Middle frontal gyrus (tissue), 1 donor: ENCODE measurements at regions not wholly inside any gene's neighbourhood (a gene's known extent, or its start where the extent isn't known, plus 50 kb on each side); places are given as distances from the start of the nearest gene placed in this dataset.

Source experiments
- DNase-seq: peaks from one replicate; pipeline ENCODE4 v3.0.0-alpha.2; 2015; ENCODE audit warnings: low spot score; ENCODE audit errors: extremely low spot score

GRCh38 chr5:27267209-27267824, 228.9 kb upstream of the CDH9 start:
- DNase-seq = no peak

- no peak for DNase-seq
Observed at GRCh38 chr5:27266184-27266583, 227.8 kb upstream of the CDH9 start.

- no peak for DNase-seq
Observed at GRCh38 chr5:27257696-27258095, 219.3 kb upstream of the CDH9 start.

GRCh38 chr5:27252911-27253310, 214.5 kb upstream of the CDH9 start:
- DNase-seq = no peak

- no peak for DNase-seq
Observed at GRCh38 chr5:27242258-27242626, 203.9 kb upstream of the CDH9 start.

GRCh38 chr5:27241564-27242257, 203.3 kb upstream of the CDH9 start:
- no peak for DNase-seq

GRCh38 chr5:27240791-27241190, 202.4 kb upstream of the CDH9 start:
- DNase-seq = no peak

GRCh38 chr5:27234916-27235315, 196.5 kb upstream of the CDH9 start:
- no peak for DNase-seq

- no peak for DNase-seq
Observed at GRCh38 chr5:27221410-27221809, 183.0 kb upstream of the CDH9 start.

- no peak for DNase-seq
Observed at GRCh38 chr5:27220752-27221151, 182.4 kb upstream of the CDH9 start.

GRCh38 chr5:27217977-27218376, 179.6 kb upstream of the CDH9 start:
- DNase-seq = no peak

- no peak for DNase-seq
Observed at GRCh38 chr5:27217155-27217956, 179.0 kb upstream of the CDH9 start.

- no peak for DNase-seq
Observed at GRCh38 chr5:27216367-27216950, 178.1 kb upstream of the CDH9 start.

GRCh38 chr5:27208051-27208450, 169.7 kb upstream of the CDH9 start:
- no peak for DNase-seq

GRCh38 chr5:27191786-27192510, 153.6 kb upstream of the CDH9 start:
- no peak for DNase-seq

- DNase-seq = no peak
Observed at GRCh38 chr5:27172693-27173092, 134.3 kb upstream of the CDH9 start.

GRCh38 chr5:27171761-27172261, 133.4 kb upstream of the CDH9 start:
- no peak for DNase-seq

GRCh38 chr5:27158775-27159174, 120.4 kb upstream of the CDH9 start:
- no peak for DNase-seq

- DNase-seq = no peak
Observed at GRCh38 chr5:27158171-27158570, 119.8 kb upstream of the CDH9 start.

GRCh38 chr5:27144456-27144855, 106.1 kb upstream of the CDH9 start:
- no peak for DNase-seq

GRCh38 chr5:27140831-27141230, 102.4 kb upstream of the CDH9 start:
- DNase-seq = no peak
